Kidney (tissue), 13 donors: ENCODE measurements at regions not wholly inside any gene's neighbourhood (a gene's known extent, or its start where the extent isn't known, plus 50 kb on each side); places are given as distances from the start of the nearest gene placed in this dataset.

Experiments used
- DNase-seq, 5 donors: peaks; one replicate each; pipeline ENCODE4 v3.0.0-alpha.2; 2013 to 2020
- FAIRE-seq: peaks from 2 replicates; lab custom pipeline; 2012; peaks lifted over from hg19 to GRCh38; lab: Jason Lieb, UNC
- H3K27ac ChIP-seq, 2 donors: one replicate each; pipeline ENCODE4 v1.7.0; 2013; ENCODE audit warnings: low read depth in 2 of 2, low read length in 2 of 2, inconsistent platforms in 1 of 2
- H3K27me3 ChIP-seq: one replicate; pipeline ENCODE4 v1.7.1; 2013; ENCODE audit warnings: low read length, inconsistent platforms; ENCODE audit not compliant: control insufficient read depth, insufficient read depth
- H3K36me3 ChIP-seq, 3 donors: one replicate each; pipeline versions ENCODE4 v1.7.0 to v1.7.1; 2013; ENCODE audit warnings: low read length in 3 of 3, control low read depth in 1 of 3, inconsistent platforms in 1 of 3; ENCODE audit not compliant: insufficient read depth in 3 of 3, control insufficient read depth in 2 of 3
- H3K4me1 ChIP-seq, 3 donors: one replicate each; pipeline versions ENCODE4 v1.7.0 to v1.7.1; 2013; ENCODE audit warnings: low read length in 3 of 3, inconsistent platforms in 1 of 3, low read depth in 1 of 3; ENCODE audit not compliant: control insufficient read depth in 2 of 3, insufficient read depth in 2 of 3
- H3K4me3 ChIP-seq, 3 donors: one replicate each; pipeline versions ENCODE4 v1.7.0 to v1.8.1; 2013; ENCODE audit warnings: low read length in 3 of 3, control low read depth in 1 of 3, inconsistent platforms in 1 of 3
- H3K9ac ChIP-seq, 3 donors: one replicate each; pipeline versions ENCODE4 v1.7.0 to v1.7.1; 2013; ENCODE audit warnings: low read length in 3 of 3, control low read depth in 1 of 3, inconsistent platforms in 1 of 3
- H3K9me3 ChIP-seq, 3 donors: one replicate each; pipeline versions ENCODE4 v1.7.0 to v1.7.1; 2013; ENCODE audit warnings: low read length in 3 of 3, control low read depth in 1 of 3, inconsistent platforms in 1 of 3; ENCODE audit not compliant: control insufficient read depth in 2 of 3, insufficient read depth in 1 of 3
- intact Hi-C: fragments of 100-400 bp; cut with DNase I; formaldehyde crosslinking; loops from one replicate; pipeline ENCODE4 v1.11.1; 2022
- TF ChIP-seq, protein P1 (sequence below): IDR thresholded peaks from 3 replicates; pipeline ENCODE4 v1.5.1; 2012; ENCODE audit warnings: mild to moderate bottlenecking, moderate library complexity, borderline replicate concordance; ENCODE audit not compliant: insufficient read depth; ENCODE audit errors: extremely low read depth
- donor health status: control.
- donor health status: control.
- donor health status: control.
- donor health status: control.
- donor health status: control.
- donor health status: DM: yes; HTN: yes; CAD: no.
- donor health status: Normal renal cell carcinoma (clear cell type).

DNA sequence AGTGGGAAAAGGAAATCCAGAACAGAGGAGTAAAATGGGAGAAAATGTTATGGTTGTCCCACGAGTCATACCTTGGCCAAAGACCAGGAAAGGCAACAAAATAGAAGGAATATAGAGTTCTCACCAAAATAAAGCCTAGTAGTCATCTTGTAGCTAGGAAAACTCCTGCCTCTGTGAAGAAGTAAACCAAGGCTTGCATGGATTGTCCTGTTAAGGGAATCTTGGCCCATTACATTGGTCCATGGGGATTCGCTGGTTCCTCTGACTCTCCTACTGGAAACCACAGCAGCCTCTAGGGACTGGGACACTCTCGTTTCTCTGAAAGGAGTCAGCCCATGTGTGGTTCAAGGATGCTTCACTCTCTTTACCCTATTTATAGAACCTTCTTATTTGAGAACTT, 62.9 kb upstream of the FNDC3B start:
- no peaks in the 10 kb centered on the region for H3K27me3 ChIP-seq
- no peak overlapping the region for H3K9ac ChIP-seq
- DNase-seq (no peak), FAIRE-seq (no peak)
- no peaks in the 10 kb centered on the region for H3K36me3 ChIP-seq
- H3K4me3 ChIP-seq, result no peak overlapping the region
- intact Hi-C loops, result no loop called here
- H3K27ac ChIP-seq, result no peak overlapping the region
- TF ChIP-seq, protein P1, sequence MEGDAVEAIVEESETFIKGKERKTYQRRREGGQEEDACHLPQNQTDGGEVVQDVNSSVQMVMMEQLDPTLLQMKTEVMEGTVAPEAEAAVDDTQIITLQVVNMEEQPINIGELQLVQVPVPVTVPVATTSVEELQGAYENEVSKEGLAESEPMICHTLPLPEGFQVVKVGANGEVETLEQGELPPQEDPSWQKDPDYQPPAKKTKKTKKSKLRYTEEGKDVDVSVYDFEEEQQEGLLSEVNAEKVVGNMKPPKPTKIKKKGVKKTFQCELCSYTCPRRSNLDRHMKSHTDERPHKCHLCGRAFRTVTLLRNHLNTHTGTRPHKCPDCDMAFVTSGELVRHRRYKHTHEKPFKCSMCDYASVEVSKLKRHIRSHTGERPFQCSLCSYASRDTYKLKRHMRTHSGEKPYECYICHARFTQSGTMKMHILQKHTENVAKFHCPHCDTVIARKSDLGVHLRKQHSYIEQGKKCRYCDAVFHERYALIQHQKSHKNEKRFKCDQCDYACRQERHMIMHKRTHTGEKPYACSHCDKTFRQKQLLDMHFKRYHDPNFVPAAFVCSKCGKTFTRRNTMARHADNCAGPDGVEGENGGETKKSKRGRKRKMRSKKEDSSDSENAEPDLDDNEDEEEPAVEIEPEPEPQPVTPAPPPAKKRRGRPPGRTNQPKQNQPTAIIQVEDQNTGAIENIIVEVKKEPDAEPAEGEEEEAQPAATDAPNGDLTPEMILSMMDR, result no peak
- H3K4me1 ChIP-seq, result peaks cover 0 to 2% (median 2%) of the 10 kb centered on the region in 3 donors
- H3K9me3 ChIP-seq, result no peaks in the 10 kb centered on the region

DNA sequence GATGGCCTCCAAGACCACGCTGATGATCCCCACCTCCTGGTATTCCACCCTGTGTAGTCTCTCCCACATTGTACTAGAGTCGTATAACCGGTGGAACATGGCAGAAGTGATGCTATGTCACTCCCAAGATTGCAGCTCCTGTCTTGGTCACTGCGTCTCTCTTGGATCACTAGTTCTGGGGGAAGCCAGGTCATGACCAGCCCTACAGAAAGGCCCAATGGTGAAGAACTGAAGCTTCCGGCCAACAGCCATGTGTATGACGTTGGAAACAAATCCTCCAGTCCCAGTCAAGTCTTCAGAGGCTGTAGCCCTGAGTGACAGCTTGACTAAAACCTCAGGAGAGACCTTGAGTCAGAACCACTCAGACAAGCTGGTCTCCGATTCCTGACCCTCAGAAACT, 61.9 kb upstream of the FNDC3B start:
- Histone ChIP-seq H3K4me1 (peaks cover 0 to 2% (median 2%) of the 10 kb centered on the region in 3 donors), H3K36me3 (no peaks in the 10 kb centered on the region), H3K9me3 (no peaks in the 10 kb centered on the region), H3K27ac (no peak overlapping the region), H3K4me3 (no peak overlapping the region), H3K27me3 (no peaks in the 10 kb centered on the region), H3K9ac (no peak overlapping the region)
- TF ChIP-seq, protein P1, result no peak
- no peak for DNase-seq
- no peak for FAIRE-seq
- intact Hi-C loops, result no loop called here

DNA sequence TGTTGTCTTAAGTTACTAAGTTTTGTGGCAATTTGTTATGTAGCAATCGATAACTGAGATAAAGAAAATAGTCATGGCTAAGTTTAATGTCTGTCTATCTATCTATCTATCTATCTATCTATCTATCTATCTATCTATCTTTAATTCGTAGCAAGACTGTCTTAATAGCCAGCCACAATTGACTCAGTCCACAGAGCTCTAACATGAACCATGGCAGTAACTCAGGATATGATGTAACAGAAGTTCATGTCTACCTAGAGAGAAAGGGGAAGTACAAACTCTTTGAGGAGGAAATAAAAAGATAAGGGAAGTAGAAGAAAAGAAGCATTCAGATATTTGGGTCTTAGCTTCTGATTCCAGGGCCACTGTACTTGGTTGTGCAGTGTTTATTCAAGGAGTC, 61.5 kb upstream of the FNDC3B start:
- Histone ChIP-seq H3K9ac (no peak overlapping the region), H3K4me3 (no peak overlapping the region), H3K27me3 (no peaks in the 10 kb centered on the region), H3K36me3 (no peaks in the 10 kb centered on the region), H3K4me1 (peaks cover 0 to 2% (median 2%) of the 10 kb centered on the region in 3 donors), H3K27ac (no peak overlapping the region), H3K9me3 (no peaks in the 10 kb centered on the region)
- DNase-seq (no peak), FAIRE-seq (no peak)
- intact Hi-C loops, result no loop called here
- TF ChIP-seq, protein P1, result no peak

DNA sequence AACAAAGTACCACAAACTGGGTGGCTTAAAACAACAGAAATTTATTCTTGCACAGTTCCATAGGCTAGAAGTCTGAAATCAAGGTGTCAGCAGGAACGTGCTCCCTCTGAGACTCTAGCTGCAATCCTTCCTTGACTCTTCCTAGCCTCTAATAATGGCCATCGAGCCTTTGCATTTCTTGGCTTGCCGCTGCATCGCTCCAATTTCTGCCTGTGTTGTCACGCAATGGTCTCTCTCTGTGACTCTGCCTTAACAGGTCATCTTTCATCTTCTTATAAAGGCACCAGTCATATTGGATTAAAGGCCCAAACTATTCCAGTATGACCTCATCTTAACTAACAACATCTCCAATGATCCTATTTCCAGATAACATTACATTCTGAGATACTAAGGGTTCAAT, 61.0 kb upstream of the FNDC3B start:
- no peaks in the 10 kb centered on the region for H3K27me3 ChIP-seq
- H3K9ac ChIP-seq, result no peak overlapping the region
- H3K27ac ChIP-seq, result no peak overlapping the region
- TF ChIP-seq, protein P1, result no peak
- H3K4me3 ChIP-seq, result no peak overlapping the region
- FAIRE-seq, result no peak
- no peaks in the 10 kb centered on the region for H3K9me3 ChIP-seq
- intact Hi-C loops, result no loop called here
- no peak for DNase-seq
- H3K36me3 ChIP-seq, result no peaks in the 10 kb centered on the region
- peaks cover 0 to 1% (median 0%) of the 10 kb centered on the region in 3 donors for H3K4me1 ChIP-seq
